ENCODE measurements at regions not wholly inside any gene's neighbourhood (a gene's known extent, or its start where the extent isn't known, plus 50 kb on each side); places are given as distances from the start of the nearest gene placed in this dataset.
"Not testable (repeated sequence)": the region's sequence is repeated elsewhere in the genome, so short reads cannot be mapped to it uniquely, and the experiment has no call there.

- in situ Hi-C loops (cut with HindIII; ENCODE audit: low sequenced_read_pairs), result no loop called here
Measured at GRCh38 chr5:87127426-87127825, 140.3 kb upstream of the RASA1 start.

GRCh38 chr5:87127956-87128687 lies 139.6 kb upstream of the RASA1 start:
- in situ Hi-C loops (cut with HindIII; ENCODE audit: low sequenced_read_pairs), result no loop called here

- in situ Hi-C loops (cut with HindIII; ENCODE audit: low sequenced_read_pairs), result no loop called here
Measured at GRCh38 chr5:87129046-87129445, 138.6 kb upstream of the RASA1 start.

- in situ Hi-C loops (cut with HindIII; ENCODE audit: low sequenced_read_pairs), result no loop called here
Measured at GRCh38 chr5:87132696-87133095, 135.0 kb upstream of the RASA1 start.

GRCh38 chr5:87134513-87134912 lies 133.2 kb upstream of the RASA1 start:
- in situ Hi-C loops (cut with HindIII; ENCODE audit: low sequenced_read_pairs), result not testable (repeated sequence)

GRCh38 chr5:87136096-87136495 lies 131.6 kb upstream of the RASA1 start:
- in situ Hi-C loops (cut with HindIII; ENCODE audit: low sequenced_read_pairs), result no loop called here

GRCh38 chr5:87136733-87137132 lies 130.9 kb upstream of the RASA1 start:
- in situ Hi-C loops (cut with HindIII; ENCODE audit: low sequenced_read_pairs), result no loop called here

GRCh38 chr5:87137283-87137682 lies 130.4 kb upstream of the RASA1 start:
- in situ Hi-C loops (cut with HindIII; ENCODE audit: low sequenced_read_pairs), result no loop called here

GRCh38 chr5:87138091-87138805 lies 129.4 kb upstream of the RASA1 start:
- in situ Hi-C loops (cut with HindIII; ENCODE audit: low sequenced_read_pairs), result no loop called here

GRCh38 chr5:87139795-87140194 lies 127.9 kb upstream of the RASA1 start:
- in situ Hi-C loops (cut with HindIII; ENCODE audit: low sequenced_read_pairs), result no loop called here

GRCh38 chr5:87141544-87141943 lies 126.1 kb upstream of the RASA1 start:
- in situ Hi-C loops (cut with HindIII; ENCODE audit: low sequenced_read_pairs), result no loop called here

- in situ Hi-C loops (cut with HindIII; ENCODE audit: low sequenced_read_pairs), result not testable (repeated sequence)
Measured at GRCh38 chr5:87145853-87146252, 121.8 kb upstream of the RASA1 start.

- in situ Hi-C loops (cut with HindIII; ENCODE audit: low sequenced_read_pairs), result no loop called here
Measured at GRCh38 chr5:87147441-87147840, 120.2 kb upstream of the RASA1 start.

- in situ Hi-C loops (cut with HindIII; ENCODE audit: low sequenced_read_pairs), result no loop called here
Measured at GRCh38 chr5:87150630-87151029, 117.1 kb upstream of the RASA1 start.

GRCh38 chr5:87151547-87151946 lies 116.1 kb upstream of the RASA1 start:
- in situ Hi-C loops (cut with HindIII; ENCODE audit: low sequenced_read_pairs), result no loop called here

- in situ Hi-C loops (cut with HindIII; ENCODE audit: low sequenced_read_pairs), result no loop called here
Measured at GRCh38 chr5:87152886-87153285, 114.8 kb upstream of the RASA1 start.

- in situ Hi-C loops (cut with HindIII; ENCODE audit: low sequenced_read_pairs), result no loop called here
Measured at GRCh38 chr5:87154191-87154590, 113.5 kb upstream of the RASA1 start.

GRCh38 chr5:87155106-87155505 lies 112.6 kb upstream of the RASA1 start:
- in situ Hi-C loops (cut with HindIII; ENCODE audit: low sequenced_read_pairs), result no loop called here

- in situ Hi-C loops (cut with HindIII; ENCODE audit: low sequenced_read_pairs), result no loop called here
Measured at GRCh38 chr5:87156631-87157030, 111.1 kb upstream of the RASA1 start.

- in situ Hi-C loops (cut with HindIII; ENCODE audit: low sequenced_read_pairs), result no loop called here
Measured at GRCh38 chr5:87164409-87164808, 103.3 kb upstream of the RASA1 start.

- in situ Hi-C loops (cut with HindIII; ENCODE audit: low sequenced_read_pairs), result no loop called here
Measured at GRCh38 chr5:87169300-87169991, 98.2 kb upstream of the RASA1 start.

GRCh38 chr5:87170799-87171198 lies 96.9 kb upstream of the RASA1 start:
- in situ Hi-C loops (cut with HindIII; ENCODE audit: low sequenced_read_pairs), result no loop called here
